Common myeloid progenitor, CD34-positive (primary cell): ENCODE measurements at regions not wholly inside any gene's neighbourhood (a gene's known extent, or its start where the extent isn't known, plus 50 kb on each side); places are given as distances from the start of the nearest gene placed in this dataset.

Experiments used
- CTCF ChIA-PET: fragments of 350-600 bp; sonication (Branson Sonifier 250); formaldehyde crosslinking; loops from one replicate; lab custom pipeline; 2021; ENCODE audit warnings: antibody characterized with exemption; lab: Charles Lee
- POLR2A ChIA-PET: fragments of 350-600 bp; sonication (Branson Sonifier 250); formaldehyde crosslinking; loops from one replicate; lab custom pipeline; 2021; ENCODE audit warnings: antibody characterized with exemption; lab: Charles Lee
- DNase-seq, 3 donors: peaks; one replicate each; pipeline versions ENCODE4 v3.0.0 to v3.0.0-alpha.2; 2013
- H3K27ac ChIP-seq, 2 experiments: 1 replicate in 1 of 2; 2 replicates in 1 of 2; pipeline ENCODE4 v1.7.0; 2013; ENCODE audit warnings: inconsistent platforms in 2 of 2, low read length in 2 of 2, mild to moderate bottlenecking in 2 of 2, low read depth in 1 of 2, moderate library complexity in 1 of 2; ENCODE audit not compliant: severe bottlenecking in 2 of 2, insufficient read depth in 1 of 2, poor library complexity in 1 of 2
- H3K27me3 ChIP-seq, 5 experiments: replicated peaks in 2 of 5; 1 replicate in 3 of 5; 2 replicates in 2 of 5; pipeline versions ENCODE4 v1.6.1 to v1.7.0; 2013; ENCODE audit warnings: low read length in 4 of 5, mild to moderate bottlenecking in 2 of 5, moderate library complexity in 2 of 5, inconsistent platforms in 1 of 5; ENCODE audit not compliant: insufficient read depth in 5 of 5, control insufficient read depth in 4 of 5
- H3K36me3 ChIP-seq, 4 experiments: 1 replicate in 2 of 4; 2 replicates in 2 of 4; pipeline versions ENCODE4 v1.6.1 to v1.7.0; 2013; ENCODE audit warnings: low read length in 3 of 4, control low read depth in 1 of 4, mild to moderate bottlenecking in 1 of 4; ENCODE audit not compliant: control insufficient read depth in 4 of 4, insufficient read depth in 4 of 4
- H3K4me1 ChIP-seq, 4 experiments: 1 replicate in 3 of 4; 2 replicates in 1 of 4; pipeline versions ENCODE4 v1.6.1 to v1.7.1; 2013; ENCODE audit warnings: low read length in 3 of 4, mild to moderate bottlenecking in 3 of 4, control low read depth in 1 of 4, inconsistent platforms in 1 of 4, moderate library complexity in 1 of 4; ENCODE audit not compliant: control insufficient read depth in 4 of 4, insufficient read depth in 4 of 4; ENCODE audit errors: control extremely low read depth in 1 of 4
- H3K4me3 ChIP-seq, 7 experiments: 1 replicate in 4 of 7; 2 replicates in 3 of 7; pipeline versions ENCODE4 v1.5.1 to v1.7.0; 2013; ENCODE audit warnings: mild to moderate bottlenecking in 7 of 7, low read length in 6 of 7, moderate library complexity in 6 of 7, inconsistent platforms in 2 of 7, low read depth in 2 of 7, control low read depth in 1 of 7; ENCODE audit not compliant: insufficient read depth in 4 of 7, control insufficient read depth in 1 of 7; ENCODE audit errors: extremely low read depth in 1 of 7
- H3K9me3 ChIP-seq, 5 experiments: 1 replicate in 4 of 5; 2 replicates in 1 of 5; pipeline versions ENCODE4 v1.6.1 to v1.7.1; 2013; ENCODE audit warnings: low read length in 4 of 5, mild to moderate bottlenecking in 2 of 5, inconsistent platforms in 1 of 5, low read depth in 1 of 5, moderate library complexity in 1 of 5; ENCODE audit not compliant: control insufficient read depth in 4 of 5, insufficient read depth in 2 of 5; ENCODE audit errors: control extremely low read depth in 1 of 5
- WGBS: methylation state at CpG from one replicate; pipeline ENCODE4 v1.1.5; 2013; ENCODE audit not compliant: insufficient coverage; 5-methylcytosine and 5-hydroxymethylcytosine counted together

DNA sequence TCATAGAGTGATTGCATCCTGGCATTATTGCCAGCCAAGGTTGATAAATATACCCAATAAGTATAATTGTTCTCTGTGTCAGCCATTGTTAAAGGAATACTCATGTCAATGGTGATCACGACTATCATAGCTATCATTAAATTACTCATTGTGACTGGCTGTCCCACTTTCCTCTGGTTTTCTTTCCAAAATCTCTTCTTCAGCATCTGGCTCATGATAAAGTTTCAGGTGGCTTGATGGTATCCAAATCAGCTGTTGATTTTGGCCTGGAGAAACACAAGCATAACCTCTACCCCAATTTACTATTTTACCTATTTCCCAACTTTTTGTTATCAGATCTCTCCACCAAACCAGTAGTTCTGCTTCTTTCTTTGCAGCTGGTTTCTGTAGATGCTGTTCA, 67.1 kb upstream of the SPIN2A start:
- no peaks in the 10 kb centered on the region for H3K36me3 ChIP-seq
- no peak overlapping the region for H3K27ac ChIP-seq
- H3K9me3 ChIP-seq, result peaks cover 0 to 3% (median 3%) of the 10 kb centered on the region in 5 experiments
- no peaks in the 10 kb centered on the region for H3K27me3 ChIP-seq
- no peak overlapping the region for H3K4me3 ChIP-seq
- no peak for DNase-seq
- CTCF ChIA-PET, result no interaction called here
- POLR2A ChIA-PET, result no interaction called here
- no peaks in the 10 kb centered on the region for H3K4me1 ChIP-seq
- WGBS, result no CpG with 5 or more reads among the region's 1 CpG

DNA sequence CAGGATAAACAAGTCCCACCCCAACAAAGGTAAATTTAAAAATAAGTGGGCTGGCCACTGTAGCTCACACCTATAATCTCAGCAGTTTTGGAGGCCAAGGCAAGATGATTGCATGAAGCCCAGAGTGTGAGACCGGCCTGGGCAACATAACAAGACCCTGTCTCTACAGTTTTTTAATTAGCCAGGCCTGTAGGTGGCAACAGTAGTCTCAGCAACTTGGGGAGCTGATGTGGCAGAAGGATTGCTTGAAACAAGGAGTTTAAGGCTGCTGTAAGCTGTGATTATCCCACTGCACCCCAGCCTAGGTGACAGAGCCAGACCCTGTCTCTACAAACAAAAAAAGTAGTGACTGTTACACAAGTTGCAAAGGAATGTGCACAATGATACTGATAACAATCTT, 74.6 kb upstream of the FAAH2 start:
- ChIA-PET CTCF (no interaction called here), POLR2A (no interaction called here)
- H3K27ac ChIP-seq, result no peak overlapping the region
- H3K4me3 ChIP-seq, result no peak overlapping the region
- no peaks in the 10 kb centered on the region for H3K27me3 ChIP-seq
- H3K9me3 ChIP-seq, result peaks cover 0 to 10% (median 2%) of the 10 kb centered on the region in 5 experiments
- no peak for DNase-seq
- no peaks in the 10 kb centered on the region for H3K36me3 ChIP-seq
- no peaks in the 10 kb centered on the region for H3K4me1 ChIP-seq
- 50% methylated on average over 1 of the region's 1 CpG for WGBS

DNA sequence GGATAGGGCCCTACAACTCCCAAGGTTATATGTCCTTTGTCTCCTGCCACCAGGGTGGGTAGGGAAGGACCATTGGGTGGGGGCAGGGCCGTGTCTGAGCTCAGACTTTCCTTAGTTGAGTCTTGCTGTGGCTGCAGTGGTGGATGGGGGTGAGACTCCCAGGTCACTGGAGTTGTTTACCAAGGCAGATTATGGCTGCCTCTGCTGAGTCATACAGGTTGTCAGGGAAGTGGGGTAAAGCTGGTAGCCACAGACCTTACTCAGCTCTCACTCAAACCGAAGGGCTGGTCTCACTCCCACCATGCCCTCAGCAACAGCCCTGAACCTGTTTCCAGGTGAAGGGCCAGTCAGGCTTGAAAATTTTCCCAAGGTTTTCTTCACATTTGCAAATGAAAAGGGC, 58.8 kb upstream of the FAAH2 start:
- Histone ChIP-seq H3K27ac (no peak overlapping the region), H3K36me3 (peaks cover 0 to 23% (median 1%) of the 10 kb centered on the region in 4 experiments), H3K4me3 (no peak overlapping the region), H3K4me1 (no peaks in the 10 kb centered on the region), H3K27me3 (no peaks in the 10 kb centered on the region), H3K9me3 (peaks cover 0 to 11% (median 3%) of the 10 kb centered on the region in 5 experiments)
- ChIA-PET POLR2A (no interaction called here), CTCF (no interaction called here)
- DNase-seq, result peak in 1 of 3 donors; percentile 24
- WGBS, result 39% methylated on average over 2 of the region's 2 CpGs

DNA sequence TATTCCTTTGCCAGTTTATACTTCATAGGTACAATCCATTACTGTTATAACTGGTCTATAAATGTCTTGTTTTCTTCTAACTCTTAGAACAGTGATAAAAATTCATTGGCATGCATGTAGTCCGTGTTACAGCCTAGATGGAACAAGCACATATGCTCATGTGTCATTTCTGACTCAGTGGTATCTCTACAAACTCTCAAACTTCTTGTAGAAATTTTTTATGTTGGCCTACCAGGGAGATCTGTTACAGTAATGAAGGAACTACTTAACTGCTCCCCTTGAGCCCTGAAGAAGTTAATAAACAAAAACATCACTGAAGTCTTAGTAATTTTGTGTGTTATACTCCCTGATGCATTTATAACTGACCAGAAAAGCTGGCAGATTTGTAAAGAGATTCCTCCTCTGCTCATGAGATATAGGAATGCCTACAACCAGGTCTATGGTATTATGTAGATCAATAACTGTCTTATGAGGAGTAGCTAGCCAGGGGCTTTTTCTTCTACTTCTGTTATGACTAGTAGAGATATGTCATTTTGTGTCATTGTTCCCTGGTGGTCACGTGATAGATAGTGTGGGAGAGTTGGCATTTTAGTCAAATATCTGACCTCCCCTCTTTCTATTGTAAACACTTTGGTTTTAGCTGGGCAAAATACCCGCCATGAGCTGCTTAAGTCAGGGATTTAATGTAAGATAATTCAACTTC, 53.7 kb upstream of the FAAH2 start:
- CTCF ChIA-PET, result no interaction called here
- H3K4me3 ChIP-seq, result no peak overlapping the region
- no peak overlapping the region for H3K27ac ChIP-seq
- no peaks in the 10 kb centered on the region for H3K27me3 ChIP-seq
- H3K4me1 ChIP-seq, result no peaks in the 10 kb centered on the region
- POLR2A ChIA-PET, result no interaction called here
- peaks cover 0 to 2% (median 0%) of the 10 kb centered on the region in 5 experiments for H3K9me3 ChIP-seq
- no CpG with 5 or more reads among the region's 3 CpGs for WGBS
- H3K36me3 ChIP-seq, result peaks cover 0 to 8% (median 1%) of the 10 kb centered on the region in 4 experiments
- DNase-seq, result no peak
